HFF-Myc (cell line): ENCODE measurements at regions not wholly inside any gene's neighbourhood (a gene's known extent, or its start where the extent isn't known, plus 50 kb on each side); places are given as distances from the start of the nearest gene placed in this dataset.
"Not testable (repeated sequence)": the region's sequence is repeated elsewhere in the genome, so short reads cannot be mapped to it uniquely, and the experiment has no call there.

ENCODE experiments used
- DNase-seq: peaks from one replicate; pipeline ENCODE4 v3.0.0-alpha.2; 2011; ENCODE audit warnings: low read depth; ENCODE audit errors: extremely low read depth
- H3K4me3 ChIP-seq: replicated peaks from 2 replicates; pipeline ENCODE4 v1.5.1; 2011; ENCODE audit warnings: low read depth, mild to moderate bottlenecking, control low read depth, low read length
- CTCF ChIP-seq: IDR thresholded peaks from 2 replicates; pipeline ENCODE4 v1.5.1; 2012; ENCODE audit warnings: mild to moderate bottlenecking, low read depth, low read length, control low read depth; ENCODE audit errors: missing control alignments

- no peak for DNase-seq
- TF ChIP-seq CTCF: no peak
- no peak overlapping the region for H3K4me3 ChIP-seq
Observed at GRCh38 chr2:192515937-192516336, 321.2 kb upstream of the TMEFF2 start.

GRCh38 chr2:192513575-192513974, 318.8 kb upstream of the TMEFF2 start:
- no peak for DNase-seq
- no peak for TF ChIP-seq CTCF

GRCh38 chr2:192507836-192508450, 313.2 kb upstream of the TMEFF2 start:
- DNase-seq, H3K4me3 ChIP-seq: not testable (repeated sequence)

More at GRCh38 chr2:192513575-192513974, 318.8 kb upstream of the TMEFF2 start:
- no peak overlapping the region for H3K4me3 ChIP-seq

- no peak for DNase-seq
- H3K4me3 ChIP-seq: no peak overlapping the region
- no peak for TF ChIP-seq CTCF
Observed at GRCh38 chr2:192500550-192501200, 305.9 kb upstream of the TMEFF2 start.

- DNase-seq: no peak
- TF ChIP-seq CTCF: no peak
- H3K4me3 ChIP-seq: no peak overlapping the region
Observed at GRCh38 chr2:192499476-192499875, 304.7 kb upstream of the TMEFF2 start.

GRCh38 chr2:192498747-192499146, 304.0 kb upstream of the TMEFF2 start:
- DNase-seq: no peak
- H3K4me3 ChIP-seq: no peak overlapping the region
- TF ChIP-seq CTCF: no peak

- not testable (repeated sequence) for DNase-seq, H3K4me3 ChIP-seq
Observed at GRCh38 chr2:192488158-192488557, 293.4 kb upstream of the TMEFF2 start.

GRCh38 chr2:192487636-192488035, 292.9 kb upstream of the TMEFF2 start:
- DNase-seq: no peak
- H3K4me3 ChIP-seq: no peak overlapping the region
- no peak for TF ChIP-seq CTCF
